Loucy (cell line): ENCODE measurements at regions not wholly inside any gene's neighbourhood (a gene's known extent, or its start where the extent isn't known, plus 50 kb on each side); places are given as distances from the start of the nearest gene placed in this dataset.

Experiments
- CTCF ChIP-seq: fragments of 200-600 bp; sonication (generic); conservative IDR thresholded peaks from 2 replicates; pipeline ENCODE4 v1.5.1; 2014; ENCODE audit warnings: mild to moderate bottlenecking, antibody characterized with exemption, low read length
- EZH2phosphoT487 ChIP-seq: fragments of 200-600 bp; IDR thresholded peaks from 2 replicates; pipeline ENCODE4 v1.6.1; 2018; ENCODE audit warnings: antibody characterized with exemption, mild to moderate bottlenecking, moderate library complexity, borderline replicate concordance

DNA sequence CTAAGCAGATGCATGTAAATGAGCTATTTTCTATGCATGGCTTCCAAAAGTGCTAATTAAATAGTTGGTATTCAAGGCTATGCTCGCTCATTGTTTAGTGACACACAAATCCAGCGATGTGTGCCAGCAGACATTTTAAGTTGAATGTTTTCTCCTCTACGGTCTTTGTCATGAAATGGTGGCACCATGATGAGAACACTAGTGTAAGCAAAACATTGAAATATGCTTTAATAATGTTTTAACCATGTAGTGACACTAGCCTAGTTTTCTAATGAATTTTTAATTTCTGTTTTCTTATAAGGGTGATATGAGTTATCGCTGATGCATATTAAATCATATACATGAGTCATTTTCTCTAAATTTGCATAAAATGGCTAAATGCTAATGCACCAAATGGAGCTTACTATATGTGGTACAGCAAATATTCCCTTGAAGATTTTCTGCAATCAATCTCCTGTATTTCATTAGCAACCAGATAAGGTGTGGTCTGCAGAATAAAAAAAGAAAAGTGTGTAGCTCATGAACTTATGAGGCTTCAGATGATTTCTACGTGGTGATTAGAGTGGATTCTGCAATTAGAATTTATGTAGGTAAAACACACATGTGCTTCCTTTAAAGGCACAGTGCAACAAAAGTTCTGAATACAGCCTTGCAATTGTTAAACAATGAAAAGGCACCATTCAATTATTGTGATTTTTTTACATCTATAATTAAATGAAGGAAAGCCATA is 226.6 kb downstream of the MEF2C start:
- TF ChIP-seq CTCF (no peak), EZH2phosphoT487 (no peak)
